ENCODE measurements at regions not wholly inside any gene's neighbourhood (a gene's known extent, or its start where the extent isn't known, plus 50 kb on each side); places are given as distances from the start of the nearest gene placed in this dataset.

- Histone ChIP-seq H3K9me3 (no peaks in the 10 kb centered on the region), H3K27ac (no peak overlapping the region), H3K36me3 (no peaks in the 10 kb centered on the region), H3K27me3 (no peaks in the 10 kb centered on the region), H3K4me3 (replicated peaks in 1 of 3) (no peak overlapping the region), H3K4me1 (no peaks in the 10 kb centered on the region)
- DNase-seq: no peak
- no peak for TF ChIP-seq CTCF (IDR thresholded peaks at IDR 0.05)
- no peak for TF ChIP-seq POLR2A (IDR thresholded peaks at IDR 0.05)
- intact Hi-C loops (cut with DNase I): no loop called here
Observed at GRCh38 chr13:104246955-104247354, 1180.7 kb upstream of the SLC10A2 start.

GRCh38 chr13:104206450-104207044 is 1140.3 kb upstream of the SLC10A2 start:
- H3K4me3 ChIP-seq (replicated peaks in 1 of 3): no peak overlapping the region
- no peaks in the 10 kb centered on the region for H3K27me3 ChIP-seq
- TF ChIP-seq POLR2A (IDR thresholded peaks at IDR 0.05) (no peak), CTCF (IDR thresholded peaks at IDR 0.05) (no peak)
- WGBS, 2 donors: 92 to 94% methylated on average over 6 of the region's 6 CpGs
- no peak overlapping the region for H3K27ac ChIP-seq
- H3K9me3 ChIP-seq: no peaks in the 10 kb centered on the region
- no peaks in the 10 kb centered on the region for H3K4me1 ChIP-seq
- intact Hi-C loops (cut with DNase I): no loop called here
- DNase-seq: no peak
- no peaks in the 10 kb centered on the region for H3K36me3 ChIP-seq

GRCh38 chr13:104204177-104204576 is 1138.0 kb upstream of the SLC10A2 start:
- DNase-seq: no peak
- intact Hi-C loops (cut with DNase I): no loop called here
- no peaks in the 10 kb centered on the region for H3K27me3 ChIP-seq
- no peaks in the 10 kb centered on the region for H3K4me1 ChIP-seq
- H3K27ac ChIP-seq: no peak overlapping the region
- H3K36me3 ChIP-seq: no peaks in the 10 kb centered on the region
- no peaks in the 10 kb centered on the region for H3K9me3 ChIP-seq
- TF ChIP-seq POLR2A (IDR thresholded peaks at IDR 0.05) (no peak), CTCF (IDR thresholded peaks at IDR 0.05) (no peak)
- WGBS, 2 donors: 85 to 87% methylated on average over 2 of the region's 2 CpGs
- H3K4me3 ChIP-seq (replicated peaks in 1 of 3): no peak overlapping the region

GRCh38 chr13:104198801-104199200 is 1132.6 kb upstream of the SLC10A2 start:
- no peaks in the 10 kb centered on the region for H3K27me3 ChIP-seq
- intact Hi-C loops (cut with DNase I): no loop called here
- H3K27ac ChIP-seq: no peak overlapping the region
- no peaks in the 10 kb centered on the region for H3K9me3 ChIP-seq
- H3K4me3 ChIP-seq (replicated peaks in 1 of 3): no peak overlapping the region
- no peaks in the 10 kb centered on the region for H3K36me3 ChIP-seq
- 85 to 89% methylated on average over 1 of the region's 1 CpG for WGBS, 2 donors
- DNase-seq: no peak
- H3K4me1 ChIP-seq: no peaks in the 10 kb centered on the region
- no peak for TF ChIP-seq POLR2A (IDR thresholded peaks at IDR 0.05)
- no peak for TF ChIP-seq CTCF (IDR thresholded peaks at IDR 0.05)

GRCh38 chr13:104196611-104197010 is 1130.4 kb upstream of the SLC10A2 start:
- H3K9me3 ChIP-seq: no peaks in the 10 kb centered on the region
- no peak overlapping the region for H3K27ac ChIP-seq
- TF ChIP-seq CTCF (IDR thresholded peaks at IDR 0.05) (no peak), POLR2A (IDR thresholded peaks at IDR 0.05) (no peak)
- H3K4me1 ChIP-seq: no peaks in the 10 kb centered on the region
- H3K27me3 ChIP-seq: no peaks in the 10 kb centered on the region
- no peak overlapping the region for H3K4me3 ChIP-seq (replicated peaks in 1 of 3)
- no peaks in the 10 kb centered on the region for H3K36me3 ChIP-seq
- intact Hi-C loops (cut with DNase I): no loop called here
- no peak for DNase-seq
- WGBS, 2 donors: 66% methylated on average over 5 of the region's 5 CpGs

Data from thyroid gland (tissue), 4 donors.